ENCODE measurements at regions not wholly inside any gene's neighbourhood (a gene's known extent, or its start where the extent isn't known, plus 50 kb on each side); places are given as distances from the start of the nearest gene placed in this dataset.

DNA sequence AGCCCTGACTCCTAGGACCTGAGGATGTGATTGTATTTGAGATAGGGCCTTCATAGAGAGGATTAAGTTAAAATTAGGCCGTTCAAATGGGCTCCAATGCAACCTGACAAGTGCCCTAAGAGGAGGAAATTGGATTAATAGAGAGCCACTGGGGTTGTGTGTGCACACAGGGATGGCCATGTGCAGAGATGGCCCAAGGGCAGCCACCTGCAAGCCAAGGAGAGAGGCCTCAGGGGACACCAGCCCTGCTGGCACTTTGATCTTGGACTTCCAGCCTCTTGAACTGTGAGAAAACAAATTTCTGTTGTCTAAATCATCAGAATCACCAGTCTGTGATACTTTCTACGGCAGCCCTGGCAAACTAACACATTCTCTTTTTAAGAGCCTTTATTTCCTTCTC lies 598.8 kb downstream of the UTRN start:
- TF ChIP-seq POLR2AphosphoS5 (IDR thresholded peaks at IDR 0.05) (no peak), EP300 (IDR thresholded peaks at IDR 0.05) (no peak)
- TF ChIP-seq, protein P1, sequence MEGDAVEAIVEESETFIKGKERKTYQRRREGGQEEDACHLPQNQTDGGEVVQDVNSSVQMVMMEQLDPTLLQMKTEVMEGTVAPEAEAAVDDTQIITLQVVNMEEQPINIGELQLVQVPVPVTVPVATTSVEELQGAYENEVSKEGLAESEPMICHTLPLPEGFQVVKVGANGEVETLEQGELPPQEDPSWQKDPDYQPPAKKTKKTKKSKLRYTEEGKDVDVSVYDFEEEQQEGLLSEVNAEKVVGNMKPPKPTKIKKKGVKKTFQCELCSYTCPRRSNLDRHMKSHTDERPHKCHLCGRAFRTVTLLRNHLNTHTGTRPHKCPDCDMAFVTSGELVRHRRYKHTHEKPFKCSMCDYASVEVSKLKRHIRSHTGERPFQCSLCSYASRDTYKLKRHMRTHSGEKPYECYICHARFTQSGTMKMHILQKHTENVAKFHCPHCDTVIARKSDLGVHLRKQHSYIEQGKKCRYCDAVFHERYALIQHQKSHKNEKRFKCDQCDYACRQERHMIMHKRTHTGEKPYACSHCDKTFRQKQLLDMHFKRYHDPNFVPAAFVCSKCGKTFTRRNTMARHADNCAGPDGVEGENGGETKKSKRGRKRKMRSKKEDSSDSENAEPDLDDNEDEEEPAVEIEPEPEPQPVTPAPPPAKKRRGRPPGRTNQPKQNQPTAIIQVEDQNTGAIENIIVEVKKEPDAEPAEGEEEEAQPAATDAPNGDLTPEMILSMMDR (IDR thresholded peaks at IDR 0.05) = no peak

Measured in suprapubic skin (tissue), 4 donors.